Uterus (tissue), 2 donors: ENCODE measurements at regions not wholly inside any gene's neighbourhood (a gene's known extent, or its start where the extent isn't known, plus 50 kb on each side); places are given as distances from the start of the nearest gene placed in this dataset.

Experiments used
- POLR2A ChIP-seq, 2 donors: fragments of 450-650 bp; IDR thresholded peaks; one replicate each; pipeline ENCODE4 v1.6.1; 2016; ENCODE audit warnings: antibody characterized with exemption in 2 of 2, mild to moderate bottlenecking in 1 of 2, moderate library complexity in 1 of 2
- TF ChIP-seq, protein P1 (sequence below), 4 experiments: fragments of 200-600 bp in 2 of 4; fragments of 450-650 bp in 2 of 4; sonication (generic) in 2 of 4; IDR thresholded peaks; one replicate each; pipeline ENCODE4 v1.5.1; 2016 to 2019; ENCODE audit warnings: antibody characterized with exemption in 4 of 4, mild to moderate bottlenecking in 2 of 4, moderate library complexity in 1 of 4

- TF ChIP-seq, protein P1, sequence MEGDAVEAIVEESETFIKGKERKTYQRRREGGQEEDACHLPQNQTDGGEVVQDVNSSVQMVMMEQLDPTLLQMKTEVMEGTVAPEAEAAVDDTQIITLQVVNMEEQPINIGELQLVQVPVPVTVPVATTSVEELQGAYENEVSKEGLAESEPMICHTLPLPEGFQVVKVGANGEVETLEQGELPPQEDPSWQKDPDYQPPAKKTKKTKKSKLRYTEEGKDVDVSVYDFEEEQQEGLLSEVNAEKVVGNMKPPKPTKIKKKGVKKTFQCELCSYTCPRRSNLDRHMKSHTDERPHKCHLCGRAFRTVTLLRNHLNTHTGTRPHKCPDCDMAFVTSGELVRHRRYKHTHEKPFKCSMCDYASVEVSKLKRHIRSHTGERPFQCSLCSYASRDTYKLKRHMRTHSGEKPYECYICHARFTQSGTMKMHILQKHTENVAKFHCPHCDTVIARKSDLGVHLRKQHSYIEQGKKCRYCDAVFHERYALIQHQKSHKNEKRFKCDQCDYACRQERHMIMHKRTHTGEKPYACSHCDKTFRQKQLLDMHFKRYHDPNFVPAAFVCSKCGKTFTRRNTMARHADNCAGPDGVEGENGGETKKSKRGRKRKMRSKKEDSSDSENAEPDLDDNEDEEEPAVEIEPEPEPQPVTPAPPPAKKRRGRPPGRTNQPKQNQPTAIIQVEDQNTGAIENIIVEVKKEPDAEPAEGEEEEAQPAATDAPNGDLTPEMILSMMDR (IDR thresholded peaks at IDR 0.05) = no peak
- TF ChIP-seq POLR2A (IDR thresholded peaks at IDR 0.05) = no peak
Measured at GRCh38 chr5:30581198-30581935, 612.1 kb upstream of the CDH6 start.
